ENCODE measurements at regions not wholly inside any gene's neighbourhood (a gene's known extent, or its start where the extent isn't known, plus 50 kb on each side); places are given as distances from the start of the nearest gene placed in this dataset.
A peak's percentile ranks its signal among the peaks of the same experiment; 100 is the strongest.

GRCh38 chr18:34594266-34594665 is 115.8 kb upstream of the DTNA start:
- DNase-seq (ENCODE audit: low spot score) = no peak

- DNase-seq (ENCODE audit: low spot score) = no peak
Measured at GRCh38 chr18:34595690-34596089, 114.4 kb upstream of the DTNA start.

GRCh38 chr18:34598120-34598635 is 111.9 kb upstream of the DTNA start:
- DNase-seq (ENCODE audit: low spot score) = no peak

- DNase-seq (ENCODE audit: low spot score) = no peak
Measured at GRCh38 chr18:34600158-34600557, 109.9 kb upstream of the DTNA start.

- DNase-seq (ENCODE audit: low spot score) = no peak
Measured at GRCh38 chr18:34600874-34601656, 109.0 kb upstream of the DTNA start.

GRCh38 chr18:34604591-34604990 is 105.5 kb upstream of the DTNA start:
- DNase-seq (ENCODE audit: low spot score) = no peak

GRCh38 chr18:34606851-34607250 is 103.2 kb upstream of the DTNA start:
- DNase-seq (ENCODE audit: low spot score) = no peak

GRCh38 chr18:34608064-34608463 is 102.0 kb upstream of the DTNA start:
- no peak for DNase-seq (ENCODE audit: low spot score)

- DNase-seq (ENCODE audit: low spot score) = no peak
Measured at GRCh38 chr18:34609986-34610648, 100.0 kb upstream of the DTNA start.

- no peak for DNase-seq (ENCODE audit: low spot score)
Measured at GRCh38 chr18:34611904-34612303, 98.2 kb upstream of the DTNA start.

GRCh38 chr18:34620258-34620861 is 89.7 kb upstream of the DTNA start:
- no peak for DNase-seq (ENCODE audit: low spot score)

- DNase-seq (ENCODE audit: low spot score) = no peak
Measured at GRCh38 chr18:34623557-34623956, 86.5 kb upstream of the DTNA start.

GRCh38 chr18:34624551-34624950 is 85.5 kb upstream of the DTNA start:
- DNase-seq (ENCODE audit: low spot score) = no peak

- no peak for DNase-seq (ENCODE audit: low spot score)
Measured at GRCh38 chr18:34626404-34627136, 83.5 kb upstream of the DTNA start.

GRCh38 chr18:34627137-34627920 is 82.8 kb upstream of the DTNA start:
- no peak for DNase-seq (ENCODE audit: low spot score)

- DNase-seq (ENCODE audit: low spot score) = peak; percentile 7
Measured at GRCh38 chr18:34631093-34631966, 78.8 kb upstream of the DTNA start.

GRCh38 chr18:34632321-34632720 is 77.8 kb upstream of the DTNA start:
- DNase-seq (ENCODE audit: low spot score) = no peak

- no peak for DNase-seq (ENCODE audit: low spot score)
Measured at GRCh38 chr18:34633368-34633767, 76.7 kb upstream of the DTNA start.

- DNase-seq (ENCODE audit: low spot score) = no peak
Measured at GRCh38 chr18:34637094-34637801, 72.8 kb upstream of the DTNA start.

- DNase-seq (ENCODE audit: low spot score) = no peak
Measured at GRCh38 chr18:34639687-34640086, 70.4 kb upstream of the DTNA start.
